Fibroblast of lung (primary cell): ENCODE measurements at regions not wholly inside any gene's neighbourhood (a gene's known extent, or its start where the extent isn't known, plus 50 kb on each side); places are given as distances from the start of the nearest gene placed in this dataset.

ENCODE experiments used
- DNase-seq, 2 donors: peaks; one replicate each; pipeline versions ENCODE4 v3.0.0 to v3.0.0-alpha.2; 2010; ENCODE audit warnings: low read depth in 2 of 2
- H2AFZ ChIP-seq: 2 replicates; pipeline ENCODE4 v1.5.1; 2012; ENCODE audit warnings: low read length, control low read depth, inconsistent platforms
- H3K27ac ChIP-seq: 2 replicates; pipeline ENCODE4 v1.5.1; 2011; ENCODE audit warnings: low read length, control low read depth; ENCODE audit not compliant: insufficient read depth
- H3K27me3 ChIP-seq: 2 replicates; pipeline ENCODE4 v1.5.1; 2011; ENCODE audit warnings: mild to moderate bottlenecking, low read length; ENCODE audit not compliant: control insufficient read depth, insufficient read depth
- H3K36me3 ChIP-seq: 2 replicates; pipeline ENCODE4 v1.5.1; 2011; ENCODE audit warnings: low read length; ENCODE audit not compliant: control insufficient read depth, insufficient read depth
- H3K4me1 ChIP-seq: 2 replicates; pipeline ENCODE4 v1.5.1; 2011; ENCODE audit warnings: low read length; ENCODE audit not compliant: control insufficient read depth, insufficient read depth; ENCODE audit errors: extremely low read depth
- H3K4me2 ChIP-seq: 2 replicates; pipeline ENCODE4 v1.5.1; 2011; ENCODE audit warnings: low read length, control low read depth; ENCODE audit not compliant: insufficient read depth; ENCODE audit errors: extremely low read depth
- H3K4me3 ChIP-seq, 4 experiments: fragments of 200-600 bp in 1 of 4; sonication (generic) in 1 of 4; replicated peaks in 1 of 4; 2 replicates each; pipeline ENCODE4 v1.5.1; 2011 to 2016; ENCODE audit warnings: low read length in 4 of 4, low read depth in 3 of 4, mild to moderate bottlenecking in 3 of 4, control low read depth in 2 of 4, inconsistent platforms in 1 of 4, mixed read lengths in 1 of 4; ENCODE audit not compliant: insufficient read depth in 1 of 4; ENCODE audit errors: control extremely low read depth in 1 of 4
- H3K79me2 ChIP-seq: 2 replicates; pipeline ENCODE4 v1.5.1; 2012; ENCODE audit warnings: mild to moderate bottlenecking, low read length, inconsistent platforms; ENCODE audit not compliant: control insufficient read depth, insufficient read depth
- H3K9ac ChIP-seq: 2 replicates; pipeline ENCODE4 v1.5.1; 2011; ENCODE audit warnings: mild to moderate bottlenecking, low read length, control low read depth; ENCODE audit not compliant: insufficient read depth
- H3K9me3 ChIP-seq: 2 replicates; pipeline ENCODE4 v1.5.1; 2012; ENCODE audit warnings: low read depth, low read length; ENCODE audit not compliant: control insufficient read depth, insufficient read depth
- H4K20me1 ChIP-seq: 2 replicates; pipeline ENCODE4 v1.5.1; 2011; ENCODE audit warnings: low read length; ENCODE audit not compliant: control insufficient read depth, insufficient read depth; ENCODE audit errors: extremely low read depth
- EZH2 ChIP-seq: IDR thresholded peaks from 2 replicates; pipeline ENCODE4 v1.5.1; 2012; ENCODE audit warnings: low read length, control low read depth, mild to moderate bottlenecking; ENCODE audit errors: missing control alignments
- TF ChIP-seq, protein P1 (sequence below), 2 donors: IDR thresholded peaks in 1 of 2; conservative IDR thresholded peaks in 1 of 2; 1 replicate in 1 of 2; 2 replicates in 1 of 2; pipeline ENCODE4 v1.5.1; 2011 to 2012; ENCODE audit warnings: low read length in 2 of 2, control low read depth in 1 of 2, inconsistent platforms in 1 of 2, low read depth in 1 of 2, mild to moderate bottlenecking in 1 of 2

DNA sequence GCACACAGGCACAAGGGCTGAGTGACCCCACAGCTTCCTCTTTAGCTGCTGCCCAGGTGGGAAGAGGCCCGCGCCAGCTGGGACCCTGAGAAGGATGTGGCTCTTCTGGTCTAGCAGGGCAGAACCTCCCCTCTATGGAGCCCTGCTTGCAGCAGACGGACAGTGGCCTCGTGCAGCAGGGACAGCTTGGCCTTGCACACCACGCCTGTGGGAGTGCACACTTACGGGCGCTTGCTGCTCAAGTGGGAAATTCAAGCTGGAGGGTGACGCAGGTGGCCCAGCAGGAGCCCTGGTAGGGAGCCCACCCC, 971.4 kb downstream of the BRD1 start:
- no peak for DNase-seq
- Histone ChIP-seq H3K27ac (no peak overlapping the region), H2AFZ (no peak overlapping the region), H3K9me3 (no peaks in the 10 kb centered on the region), H3K9ac (no peak overlapping the region), H3K27me3 (no peaks in the 10 kb centered on the region), H4K20me1 (no peaks in the 10 kb centered on the region), H3K4me3 (no peak overlapping the region), H3K36me3 (no peaks in the 10 kb centered on the region), H3K4me1 (no peaks in the 10 kb centered on the region), H3K4me2 (no peak overlapping the region), H3K79me2 (no peaks in the 10 kb centered on the region)
- TF ChIP-seq EZH2, result no peak
- TF ChIP-seq, protein P1, sequence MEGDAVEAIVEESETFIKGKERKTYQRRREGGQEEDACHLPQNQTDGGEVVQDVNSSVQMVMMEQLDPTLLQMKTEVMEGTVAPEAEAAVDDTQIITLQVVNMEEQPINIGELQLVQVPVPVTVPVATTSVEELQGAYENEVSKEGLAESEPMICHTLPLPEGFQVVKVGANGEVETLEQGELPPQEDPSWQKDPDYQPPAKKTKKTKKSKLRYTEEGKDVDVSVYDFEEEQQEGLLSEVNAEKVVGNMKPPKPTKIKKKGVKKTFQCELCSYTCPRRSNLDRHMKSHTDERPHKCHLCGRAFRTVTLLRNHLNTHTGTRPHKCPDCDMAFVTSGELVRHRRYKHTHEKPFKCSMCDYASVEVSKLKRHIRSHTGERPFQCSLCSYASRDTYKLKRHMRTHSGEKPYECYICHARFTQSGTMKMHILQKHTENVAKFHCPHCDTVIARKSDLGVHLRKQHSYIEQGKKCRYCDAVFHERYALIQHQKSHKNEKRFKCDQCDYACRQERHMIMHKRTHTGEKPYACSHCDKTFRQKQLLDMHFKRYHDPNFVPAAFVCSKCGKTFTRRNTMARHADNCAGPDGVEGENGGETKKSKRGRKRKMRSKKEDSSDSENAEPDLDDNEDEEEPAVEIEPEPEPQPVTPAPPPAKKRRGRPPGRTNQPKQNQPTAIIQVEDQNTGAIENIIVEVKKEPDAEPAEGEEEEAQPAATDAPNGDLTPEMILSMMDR (conservative IDR thresholded peaks at IDR 0.05 in 1 of 2, IDR thresholded peaks at IDR 0.05 in 1 of 2; ENCODE audit: low read depth in 1 of 2, low read length in 2 of 2), result no peak

DNA sequence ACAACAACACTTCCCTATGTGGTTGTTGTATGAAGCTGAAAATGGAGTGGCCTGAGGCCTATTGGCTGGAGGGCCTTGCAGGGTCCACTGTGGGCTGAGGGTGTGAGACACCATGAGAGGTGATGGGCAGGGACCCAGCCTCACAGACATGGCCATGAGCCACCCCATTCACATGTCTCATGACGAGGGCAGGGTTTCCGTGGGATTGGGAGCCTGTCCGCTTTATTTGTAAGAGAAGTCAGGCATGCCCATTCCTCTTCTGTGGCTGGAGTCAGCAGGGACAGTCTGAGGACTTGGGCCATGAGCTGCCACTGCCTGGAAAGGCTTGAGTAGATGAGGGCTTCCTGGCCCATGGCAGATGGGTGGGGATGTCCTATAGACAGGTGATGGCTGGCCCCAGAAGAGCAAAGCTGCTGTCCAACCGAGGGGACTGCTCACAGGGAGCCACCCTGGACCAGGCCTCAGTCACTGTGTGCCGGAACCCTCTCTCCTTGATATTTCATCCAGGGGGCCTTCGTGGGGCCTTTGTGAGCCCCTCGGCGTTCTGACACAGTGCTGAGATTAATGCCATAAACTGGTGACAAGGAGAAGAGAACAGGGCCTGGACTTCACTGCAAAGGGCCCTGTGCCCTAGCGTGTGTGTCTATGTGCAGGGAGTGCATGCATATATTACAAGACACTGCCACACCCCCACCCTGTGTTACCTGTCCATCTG, 971.9 kb downstream of the BRD1 start:
- no peak overlapping the region for H3K27ac ChIP-seq
- H2AFZ ChIP-seq, result no peak overlapping the region
- H3K36me3 ChIP-seq, result no peaks in the 10 kb centered on the region
- H3K27me3 ChIP-seq, result no peaks in the 10 kb centered on the region
- TF ChIP-seq, protein P1 (conservative IDR thresholded peaks at IDR 0.05 in 1 of 2, IDR thresholded peaks at IDR 0.05 in 1 of 2; ENCODE audit: low read depth in 1 of 2, low read length in 2 of 2), result no peak
- no peak for TF ChIP-seq EZH2
- H3K4me1 ChIP-seq, result no peaks in the 10 kb centered on the region
- no peaks in the 10 kb centered on the region for H3K79me2 ChIP-seq
- no peak overlapping the region for H3K9ac ChIP-seq
- no peak overlapping the region for H3K4me3 ChIP-seq
- H4K20me1 ChIP-seq, result no peaks in the 10 kb centered on the region
- H3K9me3 ChIP-seq, result no peaks in the 10 kb centered on the region
- H3K4me2 ChIP-seq, result no peak overlapping the region
- DNase-seq, result no peak

DNA sequence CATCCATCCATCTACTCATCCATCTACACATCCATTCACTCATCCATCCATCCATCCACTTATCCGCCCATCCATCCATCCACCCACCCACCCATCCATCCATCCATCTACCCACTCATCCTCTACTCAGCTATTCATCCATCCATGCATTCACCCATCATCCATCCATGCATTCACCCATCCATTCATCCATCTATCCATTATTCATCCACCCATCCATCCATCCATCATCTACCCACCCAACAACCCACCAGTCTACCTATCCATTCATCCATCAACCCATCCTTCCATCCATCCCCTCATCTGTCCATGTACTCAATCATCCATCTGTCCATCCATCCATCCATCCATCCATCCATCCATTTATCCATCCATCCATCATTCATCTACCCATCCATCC, 972.7 kb downstream of the BRD1 start:
- Histone ChIP-seq H3K9me3 (no peaks in the 10 kb centered on the region), H3K27ac (no peak overlapping the region)
- TF ChIP-seq, protein P1 (conservative IDR thresholded peaks at IDR 0.05 in 1 of 2, IDR thresholded peaks at IDR 0.05 in 1 of 2; ENCODE audit: low read depth in 1 of 2, low read length in 2 of 2), result no peak
- TF ChIP-seq EZH2, result no peak

More for the DNA sequence above, 972.7 kb downstream of the BRD1 start:
- H3K4me3 ChIP-seq, result no peak overlapping the region
- H2AFZ ChIP-seq, result no peak overlapping the region
- H3K27me3 ChIP-seq, result no peaks in the 10 kb centered on the region
- no peaks in the 10 kb centered on the region for H4K20me1 ChIP-seq
- H3K36me3 ChIP-seq, result no peaks in the 10 kb centered on the region
- H3K4me2 ChIP-seq, result no peak overlapping the region
- H3K79me2 ChIP-seq, result no peaks in the 10 kb centered on the region
- no peak for DNase-seq
- H3K9ac ChIP-seq, result no peak overlapping the region
- H3K4me1 ChIP-seq, result no peaks in the 10 kb centered on the region
